OCI-LY3 (cell line): ENCODE measurements at regions not wholly inside any gene's neighbourhood (a gene's known extent, or its start where the extent isn't known, plus 50 kb on each side); places are given as distances from the start of the nearest gene placed in this dataset.

Experiments
- CTCF ChIP-seq: fragments of 200-600, 300-600 bp; sonication (generic); IDR thresholded peaks from 2 replicates; pipeline ENCODE4 v1.5.1; 2014; ENCODE audit warnings: antibody characterized with exemption, low read length, low read depth
- EZH2phosphoT487 ChIP-seq: fragments of 200-600 bp; shearing (Covaris generic); IDR thresholded peaks from 2 replicates; pipeline ENCODE4 v1.6.1; 2018; ENCODE audit warnings: antibody characterized with exemption, mixed run types, low read depth

- no peak for TF ChIP-seq CTCF
- TF ChIP-seq EZH2phosphoT487: no peak
These were observed 229.9 kb downstream of the TTC32 start for GRCh38 chr2:19671916-19672315.
